Upper lobe of left lung (tissue), 4 donors: ENCODE measurements at regions not wholly inside any gene's neighbourhood (a gene's known extent, or its start where the extent isn't known, plus 50 kb on each side); places are given as distances from the start of the nearest gene placed in this dataset.

Experiments
- CTCF ChIP-seq, 6 experiments: fragments of 450-650 bp in 4 of 6; fragments of 200-600 bp in 2 of 6; sonication (generic) in 2 of 6; IDR thresholded peaks; one replicate each; pipeline ENCODE4 v1.5.1; 2016 to 2019; ENCODE audit warnings: antibody characterized with exemption in 6 of 6
- EP300 ChIP-seq, 4 donors: sonication (generic); formaldehyde crosslinking; IDR thresholded peaks; one replicate each; pipeline ENCODE4 v1.5.1; 2017; ENCODE audit warnings: antibody characterized with exemption in 4 of 4, control low read depth in 2 of 4
- POLR2A ChIP-seq, 4 donors: fragments of 450-650 bp; IDR thresholded peaks; one replicate each; pipeline ENCODE4 v1.5.1; 2016 to 2017; ENCODE audit warnings: antibody characterized with exemption in 4 of 4, mild to moderate bottlenecking in 2 of 4
- POLR2AphosphoS5 ChIP-seq, 2 donors: sonication (generic); formaldehyde crosslinking; IDR thresholded peaks; one replicate each; pipeline ENCODE4 v1.5.1; 2017; ENCODE audit warnings: antibody characterized with exemption in 2 of 2

DNA sequence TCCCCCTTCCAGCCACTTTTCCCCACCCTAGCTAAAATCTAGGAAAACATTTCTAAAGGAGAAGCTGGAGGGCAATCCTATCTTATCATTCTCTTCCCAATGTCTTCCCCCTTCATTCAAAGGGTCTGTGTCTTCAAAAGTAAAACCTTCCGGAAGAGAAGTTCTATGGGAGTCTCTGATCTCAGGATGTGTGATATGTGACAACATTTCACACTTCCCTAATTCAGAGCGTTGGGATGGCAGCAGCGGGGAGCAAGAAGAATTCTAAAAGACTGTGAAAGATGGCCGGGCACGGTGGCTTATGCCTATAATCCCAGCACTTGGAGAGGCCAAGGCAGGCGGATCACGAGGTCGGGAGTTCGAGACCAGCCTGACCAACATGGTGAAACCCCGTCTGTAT is 65.4 kb upstream of the AKIRIN2 start:
- TF ChIP-seq POLR2AphosphoS5 (IDR thresholded peaks at IDR 0.05): no peak
- no peak for TF ChIP-seq POLR2A (IDR thresholded peaks at IDR 0.05)
- TF ChIP-seq EP300 (IDR thresholded peaks at IDR 0.05): no peak
- TF ChIP-seq CTCF (IDR thresholded peaks at IDR 0.05): no peak
